ENCODE measurements at regions not wholly inside any gene's neighbourhood (a gene's known extent, or its start where the extent isn't known, plus 50 kb on each side); places are given as distances from the start of the nearest gene placed in this dataset.

- H3K27me3 Mint-ChIP-seq: no peaks in the 10 kb centered on the region
- H3K27ac Mint-ChIP-seq: no peak overlapping the region
- no peak for ATAC-seq
- peaks cover 8% of the 10 kb centered on the region for H3K9me3 Mint-ChIP-seq
- no peaks in the 10 kb centered on the region for H3K36me3 Mint-ChIP-seq
- no peak overlapping the region for H3K4me3 Mint-ChIP-seq
- H3K4me1 Mint-ChIP-seq: no peaks in the 10 kb centered on the region
These were observed 343.1 kb downstream of the FSCB start for GRCh38 chr14:44163946-44164345.

- no peak for ATAC-seq
- Mint-ChIP-seq H3K9me3 (peaks cover 11% of the 10 kb centered on the region), H3K36me3 (no peaks in the 10 kb centered on the region), H3K27me3 (no peaks in the 10 kb centered on the region), H3K4me1 (no peaks in the 10 kb centered on the region), H3K27ac (no peak overlapping the region), H3K4me3 (no peak overlapping the region)
These were observed 344.9 kb downstream of the FSCB start for GRCh38 chr14:44162197-44162596.

GRCh38 chr14:44154874-44155273 is 352.2 kb downstream of the FSCB start:
- Mint-ChIP-seq H3K4me1 (no peaks in the 10 kb centered on the region), H3K27ac (no peak overlapping the region), H3K9me3 (peaks cover 13% of the 10 kb centered on the region), H3K27me3 (no peaks in the 10 kb centered on the region), H3K4me3 (no peak overlapping the region), H3K36me3 (no peaks in the 10 kb centered on the region)
- no peak for ATAC-seq

GRCh38 chr14:44154446-44154845 is 352.6 kb downstream of the FSCB start:
- no peak for ATAC-seq
- H3K36me3 Mint-ChIP-seq: no peaks in the 10 kb centered on the region
- no peaks in the 10 kb centered on the region for H3K4me1 Mint-ChIP-seq
- H3K27ac Mint-ChIP-seq: no peak overlapping the region
- no peak overlapping the region for H3K4me3 Mint-ChIP-seq
- peaks cover 13% of the 10 kb centered on the region for H3K9me3 Mint-ChIP-seq
- no peaks in the 10 kb centered on the region for H3K27me3 Mint-ChIP-seq

GRCh38 chr14:44151130-44151820 is 355.8 kb downstream of the FSCB start:
- no peak overlapping the region for H3K27ac Mint-ChIP-seq
- ATAC-seq: no peak
- no peak overlapping the region for H3K4me3 Mint-ChIP-seq
- no peaks in the 10 kb centered on the region for H3K36me3 Mint-ChIP-seq
- no peaks in the 10 kb centered on the region for H3K4me1 Mint-ChIP-seq
- H3K27me3 Mint-ChIP-seq: no peaks in the 10 kb centered on the region
- peaks cover 6% of the 10 kb centered on the region for H3K9me3 Mint-ChIP-seq

GRCh38 chr14:44149597-44149996 is 357.5 kb downstream of the FSCB start:
- H3K27me3 Mint-ChIP-seq: no peaks in the 10 kb centered on the region
- ATAC-seq: no peak
- H3K9me3 Mint-ChIP-seq: peaks cover 4% of the 10 kb centered on the region
- H3K36me3 Mint-ChIP-seq: no peaks in the 10 kb centered on the region
- no peaks in the 10 kb centered on the region for H3K4me1 Mint-ChIP-seq
- H3K4me3 Mint-ChIP-seq: no peak overlapping the region
- H3K27ac Mint-ChIP-seq: no peak overlapping the region

- no peak for ATAC-seq
- Mint-ChIP-seq H3K36me3 (no peaks in the 10 kb centered on the region), H3K4me3 (no peak overlapping the region), H3K27me3 (no peaks in the 10 kb centered on the region), H3K9me3 (peaks cover 4% of the 10 kb centered on the region), H3K4me1 (no peaks in the 10 kb centered on the region), H3K27ac (no peak overlapping the region)
These were observed 365.1 kb downstream of the FSCB start for GRCh38 chr14:44142006-44142405.

GRCh38 chr14:44135972-44136371 is 371.1 kb downstream of the FSCB start:
- no peak overlapping the region for H3K4me3 Mint-ChIP-seq
- no peaks in the 10 kb centered on the region for H3K4me1 Mint-ChIP-seq
- no peak overlapping the region for H3K27ac Mint-ChIP-seq
- ATAC-seq: no peak
- H3K9me3 Mint-ChIP-seq: no peaks in the 10 kb centered on the region
- H3K36me3 Mint-ChIP-seq: no peaks in the 10 kb centered on the region
- no peaks in the 10 kb centered on the region for H3K27me3 Mint-ChIP-seq

GRCh38 chr14:44131861-44132260 is 375.2 kb downstream of the FSCB start:
- no peaks in the 10 kb centered on the region for H3K9me3 Mint-ChIP-seq
- H3K4me3 Mint-ChIP-seq: no peak overlapping the region
- no peak for ATAC-seq
- no peak overlapping the region for H3K27ac Mint-ChIP-seq
- no peaks in the 10 kb centered on the region for H3K27me3 Mint-ChIP-seq
- H3K36me3 Mint-ChIP-seq: no peaks in the 10 kb centered on the region
- H3K4me1 Mint-ChIP-seq: no peaks in the 10 kb centered on the region

- Mint-ChIP-seq H3K4me3 (no peak overlapping the region), H3K4me1 (no peaks in the 10 kb centered on the region)
These were observed 393.0 kb downstream of the FSCB start for GRCh38 chr14:44113769-44114730.

GRCh38 chr14:44112774-44113460 is 394.2 kb downstream of the FSCB start:
- H3K4me1 Mint-ChIP-seq: no peaks in the 10 kb centered on the region
- peaks cover 14% of the 10 kb centered on the region for H3K9me3 Mint-ChIP-seq
- H3K36me3 Mint-ChIP-seq: no peaks in the 10 kb centered on the region
- H3K27ac Mint-ChIP-seq: no peak overlapping the region
- ATAC-seq: no peak
- no peak overlapping the region for H3K4me3 Mint-ChIP-seq
- H3K27me3 Mint-ChIP-seq: no peaks in the 10 kb centered on the region

More at GRCh38 chr14:44113769-44114730, 393.0 kb downstream of the FSCB start:
- Mint-ChIP-seq H3K27ac (no peak overlapping the region), H3K27me3 (no peaks in the 10 kb centered on the region), H3K36me3 (no peaks in the 10 kb centered on the region), H3K9me3 (peaks cover 12% of the 10 kb centered on the region)
- ATAC-seq: no peak

GRCh38 chr14:44109036-44109435 is 398.0 kb downstream of the FSCB start:
- ATAC-seq: no peak
- H3K4me1 Mint-ChIP-seq: no peaks in the 10 kb centered on the region
- H3K27ac Mint-ChIP-seq: no peak overlapping the region
- H3K27me3 Mint-ChIP-seq: no peaks in the 10 kb centered on the region
- H3K4me3 Mint-ChIP-seq: no peak overlapping the region
- H3K36me3 Mint-ChIP-seq: no peaks in the 10 kb centered on the region
- peaks cover 10% of the 10 kb centered on the region for H3K9me3 Mint-ChIP-seq

- H3K27ac Mint-ChIP-seq: no peak overlapping the region
- H3K27me3 Mint-ChIP-seq: no peaks in the 10 kb centered on the region
- H3K4me1 Mint-ChIP-seq: no peaks in the 10 kb centered on the region
- H3K9me3 Mint-ChIP-seq: peaks cover 10% of the 10 kb centered on the region
- no peak for ATAC-seq
- H3K36me3 Mint-ChIP-seq: no peaks in the 10 kb centered on the region
- H3K4me3 Mint-ChIP-seq: no peak overlapping the region
These were observed 398.5 kb downstream of the FSCB start for GRCh38 chr14:44108601-44109000.

GRCh38 chr14:44107156-44107555 is 399.9 kb downstream of the FSCB start:
- H3K27me3 Mint-ChIP-seq: no peaks in the 10 kb centered on the region
- peaks cover 10% of the 10 kb centered on the region for H3K9me3 Mint-ChIP-seq
- no peak overlapping the region for H3K4me3 Mint-ChIP-seq

GRCh38 chr14:44099743-44100488 is 407.2 kb downstream of the FSCB start:
- no peak for ATAC-seq
- H3K4me3 Mint-ChIP-seq: no peak overlapping the region
- H3K27me3 Mint-ChIP-seq: no peaks in the 10 kb centered on the region
- H3K9me3 Mint-ChIP-seq: peaks cover 5% of the 10 kb centered on the region
- H3K36me3 Mint-ChIP-seq: no peaks in the 10 kb centered on the region
- H3K4me1 Mint-ChIP-seq: no peaks in the 10 kb centered on the region
- H3K27ac Mint-ChIP-seq: no peak overlapping the region

More at GRCh38 chr14:44107156-44107555, 399.9 kb downstream of the FSCB start:
- no peak for ATAC-seq
- no peaks in the 10 kb centered on the region for H3K36me3 Mint-ChIP-seq
- H3K27ac Mint-ChIP-seq: no peak overlapping the region
- no peaks in the 10 kb centered on the region for H3K4me1 Mint-ChIP-seq
